ENCODE measurements at regions not wholly inside any gene's neighbourhood (a gene's known extent, or its start where the extent isn't known, plus 50 kb on each side); places are given as distances from the start of the nearest gene placed in this dataset.

- FAIRE-seq (no peak), DNase-seq (ENCODE audit: low read depth, low spot score) (no peak)
- BruUV-seq (replicated peaks), result no TSS peak
- intact Hi-C loops (cut with micrococcal nuclease), result no loop called here
- POLR2A ChIA-PET, result no interaction called here
- Histone ChIP-seq H3K27me3 (ENCODE audit: control insufficient read depth in 2 of 2, insufficient read depth in 2 of 2, low read length in 2 of 2) (no peaks in the 10 kb centered on the region), H3K36me3 (ENCODE audit: control insufficient read depth in 2 of 2, extremely low read depth in 1 of 2, insufficient read depth in 2 of 2, low read length in 2 of 2) (no peaks in the 10 kb centered on the region), H3K9ac (replicated peaks; ENCODE audit: extremely low read depth, insufficient read depth, low read length) (no peak overlapping the region), H3K4me2 (ENCODE audit: insufficient read depth, low read length) (no peak overlapping the region), H3K9me1 (replicated peaks; ENCODE audit: control insufficient read depth, extremely low read depth, insufficient read depth, low read length) (no peaks in the 10 kb centered on the region), H4K20me1 (replicated peaks; ENCODE audit: control insufficient read depth, extremely low read depth, insufficient read depth, low read length) (no peaks in the 10 kb centered on the region), H3K27ac (ENCODE audit: insufficient read depth, low read depth, low read length) (no peak overlapping the region), H2AFZ (ENCODE audit: low read depth, low read length) (no peak overlapping the region), H3K4me1 (ENCODE audit: control insufficient read depth, extremely low read depth, insufficient read depth, low read length) (no peaks in the 10 kb centered on the region), H3K9me3 (replicated peaks; ENCODE audit: control insufficient read depth, insufficient read depth, low read length) (no peaks in the 10 kb centered on the region), H3K79me2 (ENCODE audit: control insufficient read depth, insufficient read depth, low read length) (no peaks in the 10 kb centered on the region), H3K4me3 (replicated peaks in 1 of 3; ENCODE audit: insufficient read depth in 1 of 3, low read depth in 1 of 3, low read length in 3 of 3) (no peak overlapping the region)
- CTCF ChIA-PET, result no interaction called here
- dilution Hi-C loops (cut with MboI; ENCODE audit: extremely low pct_ligation_motif_present, low sequenced_read_pairs), result no loop called here
- TF ChIP-seq, protein P1, sequence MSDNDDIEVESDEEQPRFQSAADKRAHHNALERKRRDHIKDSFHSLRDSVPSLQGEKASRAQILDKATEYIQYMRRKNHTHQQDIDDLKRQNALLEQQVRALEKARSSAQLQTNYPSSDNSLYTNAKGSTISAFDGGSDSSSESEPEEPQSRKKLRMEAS (IDR thresholded peaks at IDR 0.05; ENCODE audit: insufficient read depth, insufficient read length), result no peak
- TF ChIP-seq GATA2 (IDR thresholded peaks at IDR 0.05; ENCODE audit: insufficient read depth, insufficient read length, low read depth, low read length) (no peak), MYC (IDR thresholded peaks at IDR 0.05; ENCODE audit: low read depth, low read length) (no peak), POLR2A (IDR thresholded peaks at IDR 0.05; ENCODE audit: low read depth, low read length) (no peak), POLR2AphosphoS5 (IDR thresholded peaks at IDR 0.05; ENCODE audit: insufficient read depth, low read depth, low read length) (no peak), EZH2 (IDR thresholded peaks at IDR 0.05; ENCODE audit: borderline replicate concordance, low read depth, low read length, severe bottlenecking) (no peak), FOS (IDR thresholded peaks at IDR 0.05; ENCODE audit: borderline replicate concordance, insufficient read depth, low read length) (no peak), JUN (IDR thresholded peaks at IDR 0.05; ENCODE audit: borderline replicate concordance, insufficient read depth, insufficient read length, low read depth) (no peak)
- TF ChIP-seq, protein P2, sequence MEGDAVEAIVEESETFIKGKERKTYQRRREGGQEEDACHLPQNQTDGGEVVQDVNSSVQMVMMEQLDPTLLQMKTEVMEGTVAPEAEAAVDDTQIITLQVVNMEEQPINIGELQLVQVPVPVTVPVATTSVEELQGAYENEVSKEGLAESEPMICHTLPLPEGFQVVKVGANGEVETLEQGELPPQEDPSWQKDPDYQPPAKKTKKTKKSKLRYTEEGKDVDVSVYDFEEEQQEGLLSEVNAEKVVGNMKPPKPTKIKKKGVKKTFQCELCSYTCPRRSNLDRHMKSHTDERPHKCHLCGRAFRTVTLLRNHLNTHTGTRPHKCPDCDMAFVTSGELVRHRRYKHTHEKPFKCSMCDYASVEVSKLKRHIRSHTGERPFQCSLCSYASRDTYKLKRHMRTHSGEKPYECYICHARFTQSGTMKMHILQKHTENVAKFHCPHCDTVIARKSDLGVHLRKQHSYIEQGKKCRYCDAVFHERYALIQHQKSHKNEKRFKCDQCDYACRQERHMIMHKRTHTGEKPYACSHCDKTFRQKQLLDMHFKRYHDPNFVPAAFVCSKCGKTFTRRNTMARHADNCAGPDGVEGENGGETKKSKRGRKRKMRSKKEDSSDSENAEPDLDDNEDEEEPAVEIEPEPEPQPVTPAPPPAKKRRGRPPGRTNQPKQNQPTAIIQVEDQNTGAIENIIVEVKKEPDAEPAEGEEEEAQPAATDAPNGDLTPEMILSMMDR (IDR thresholded peaks at IDR 0.05; ENCODE audit: extremely low read depth in 1 of 2, insufficient read depth in 1 of 2, low read depth in 1 of 2, low read length in 2 of 2), result no peak
Measured at GRCh38 chr14:42138406-42138805, 531.7 kb downstream of the LRFN5 start.

All from endothelial cell of umbilical vein (primary cell).